ENCODE measurements at regions not wholly inside any gene's neighbourhood (a gene's known extent, or its start where the extent isn't known, plus 50 kb on each side); places are given as distances from the start of the nearest gene placed in this dataset.

DNA sequence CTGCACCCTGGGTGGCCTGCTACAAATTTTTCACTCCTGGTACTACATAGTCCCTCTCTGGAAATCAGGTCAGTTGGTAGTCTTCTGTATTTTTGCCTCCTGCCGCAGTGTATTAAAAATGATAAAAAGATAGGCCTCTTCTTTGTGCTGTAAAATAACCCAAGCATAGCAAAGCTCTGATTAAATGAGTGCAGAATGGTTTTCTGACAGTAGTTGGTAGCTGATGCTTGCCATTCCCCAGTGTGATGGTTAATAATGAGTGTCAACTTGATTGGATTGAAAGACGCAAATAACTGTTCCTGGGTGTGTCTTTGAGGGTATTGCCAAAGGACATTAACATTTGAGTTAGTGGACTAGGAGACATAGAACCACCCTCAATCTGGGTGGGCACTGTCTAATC, 264.4 kb upstream of the ZNF717 start:
- H3K4me3 ChIP-seq: no peak overlapping the region
- DNase-seq (ENCODE audit: extremely low read depth in 1 of 4, low spot score in 3 of 4): no peak
- H3K4me1 ChIP-seq (replicated peaks in 1 of 2; ENCODE audit: control insufficient read depth in 2 of 2, insufficient read depth in 2 of 2, low read length in 2 of 2): no peaks in the 10 kb centered on the region
- no peak overlapping the region for H3K9ac ChIP-seq (ENCODE audit: insufficient read depth in 1 of 2, low read depth in 2 of 2, low read length in 2 of 2)
- H2AFZ ChIP-seq (ENCODE audit: low read depth, low read length): no peak overlapping the region
- no peak overlapping the region for H3K27ac ChIP-seq (ENCODE audit: extremely low read depth, low read depth, low read length)
- H3K9me3 ChIP-seq (replicated peaks; ENCODE audit: control insufficient read depth, insufficient read depth, low read depth, low read length): no peaks in the 10 kb centered on the region
- no TSS peak for BruUV-seq (replicated peaks)
- ATAC-seq: no peak
- POLR2A ChIA-PET: no interaction called here
- in situ Hi-C loops (cut with MboI): no loop called here
- CTCF ChIA-PET (ENCODE audit: low intra/inter-chr PET ratio): no interaction called here
- intact Hi-C loops (cut with micrococcal nuclease): loop anchor here (5.0 kb wide), 1 partner anchor 327 kb away; no protein-coding TSS in a partner anchor
- no peak for FAIRE-seq
- H3K27me3 ChIP-seq (ENCODE audit: control insufficient read depth in 2 of 2, insufficient read depth in 2 of 2, low read length in 2 of 2): no peaks in the 10 kb centered on the region
- H3K79me2 ChIP-seq (ENCODE audit: control insufficient read depth, insufficient read depth, low read length): no peaks in the 10 kb centered on the region
- H3K4me2 ChIP-seq (ENCODE audit: insufficient read depth, low read length): no peak overlapping the region
- H3K36me3 ChIP-seq (ENCODE audit: control insufficient read depth, insufficient read depth, low read length): no peaks in the 10 kb centered on the region
- no peaks in the 10 kb centered on the region for H4K20me1 ChIP-seq (replicated peaks; ENCODE audit: control insufficient read depth, insufficient read depth, low read length)
- 0% methylated on average over 2 of the region's 2 CpGs for WGBS (ENCODE audit: insufficient coverage, low coverage, missing lambda C conversion rate)
- no peaks in the 10 kb centered on the region for H3K9me1 ChIP-seq (ENCODE audit: control insufficient read depth, insufficient read depth, low read length)
- TF ChIP-seq GATA2 (CRISPR knock-in tag; IDR thresholded peaks at IDR 0.05) (no peak), POU5F1 (IDR thresholded peaks at IDR 0.05; ENCODE audit: borderline replicate concordance, low read depth, low read length, partially characterized antibody) (no peak), NEUROD1 (IDR thresholded peaks at IDR 0.05; ENCODE audit: borderline replicate concordance, low read depth, low read length, partially characterized antibody) (no peak), RBFOX2 (IDR thresholded peaks at IDR 0.05; ENCODE audit: low read depth, low read length) (no peak), XRCC5 (IDR thresholded peaks at IDR 0.05; ENCODE audit: low read depth, low read length) (no peak), HEY1 (CRISPR knock-in tag; IDR thresholded peaks at IDR 0.05; ENCODE audit: borderline replicate concordance) (no peak), CEBPG (CRISPR knock-in tag; IDR thresholded peaks at IDR 0.05) (no peak), CEBPG (tag; conservative IDR thresholded peaks at IDR 0.05 in 1 of 2, IDR thresholded peaks at IDR 0.05 in 1 of 2) (no peak)
- TF ChIP-seq, protein P1, sequence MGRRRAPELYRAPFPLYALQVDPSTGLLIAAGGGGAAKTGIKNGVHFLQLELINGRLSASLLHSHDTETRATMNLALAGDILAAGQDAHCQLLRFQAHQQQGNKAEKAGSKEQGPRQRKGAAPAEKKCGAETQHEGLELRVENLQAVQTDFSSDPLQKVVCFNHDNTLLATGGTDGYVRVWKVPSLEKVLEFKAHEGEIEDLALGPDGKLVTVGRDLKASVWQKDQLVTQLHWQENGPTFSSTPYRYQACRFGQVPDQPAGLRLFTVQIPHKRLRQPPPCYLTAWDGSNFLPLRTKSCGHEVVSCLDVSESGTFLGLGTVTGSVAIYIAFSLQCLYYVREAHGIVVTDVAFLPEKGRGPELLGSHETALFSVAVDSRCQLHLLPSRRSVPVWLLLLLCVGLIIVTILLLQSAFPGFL (CRISPR knock-in tag; IDR thresholded peaks at IDR 0.05): no peak
- TF ChIP-seq, protein P2, sequence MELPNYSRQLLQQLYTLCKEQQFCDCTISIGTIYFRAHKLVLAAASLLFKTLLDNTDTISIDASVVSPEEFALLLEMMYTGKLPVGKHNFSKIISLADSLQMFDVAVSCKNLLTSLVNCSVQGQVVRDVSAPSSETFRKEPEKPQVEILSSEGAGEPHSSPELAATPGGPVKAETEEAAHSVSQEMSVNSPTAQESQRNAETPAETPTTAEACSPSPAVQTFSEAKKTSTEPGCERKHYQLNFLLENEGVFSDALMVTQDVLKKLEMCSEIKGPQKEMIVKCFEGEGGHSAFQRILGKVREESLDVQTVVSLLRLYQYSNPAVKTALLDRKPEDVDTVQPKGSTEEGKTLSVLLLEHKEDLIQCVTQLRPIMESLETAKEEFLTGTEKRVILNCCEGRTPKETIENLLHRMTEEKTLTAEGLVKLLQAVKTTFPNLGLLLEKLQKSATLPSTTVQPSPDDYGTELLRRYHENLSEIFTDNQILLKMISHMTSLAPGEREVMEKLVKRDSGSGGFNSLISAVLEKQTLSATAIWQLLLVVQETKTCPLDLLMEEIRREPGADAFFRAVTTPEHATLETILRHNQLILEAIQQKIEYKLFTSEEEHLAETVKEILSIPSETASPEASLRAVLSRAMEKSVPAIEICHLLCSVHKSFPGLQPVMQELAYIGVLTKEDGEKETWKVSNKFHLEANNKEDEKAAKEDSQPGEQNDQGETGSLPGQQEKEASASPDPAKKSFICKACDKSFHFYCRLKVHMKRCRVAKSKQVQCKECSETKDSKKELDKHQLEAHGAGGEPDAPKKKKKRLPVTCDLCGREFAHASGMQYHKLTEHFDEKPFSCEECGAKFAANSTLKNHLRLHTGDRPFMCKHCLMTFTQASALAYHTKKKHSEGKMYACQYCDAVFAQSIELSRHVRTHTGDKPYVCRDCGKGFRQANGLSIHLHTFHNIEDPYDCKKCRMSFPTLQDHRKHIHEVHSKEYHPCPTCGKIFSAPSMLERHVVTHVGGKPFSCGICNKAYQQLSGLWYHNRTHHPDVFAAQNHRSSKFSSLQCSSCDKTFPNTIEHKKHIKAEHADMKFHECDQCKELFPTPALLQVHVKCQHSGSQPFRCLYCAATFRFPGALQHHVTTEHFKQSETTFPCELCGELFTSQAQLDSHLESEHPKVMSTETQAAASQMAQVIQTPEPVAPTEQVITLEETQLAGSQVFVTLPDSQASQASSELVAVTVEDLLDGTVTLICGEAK (IDR thresholded peaks at IDR 0.05): no peak
- TF ChIP-seq, protein P2 (CRISPR knock-in tag; IDR thresholded peaks at IDR 0.05): no peak
- TF ChIP-seq, protein P3, sequence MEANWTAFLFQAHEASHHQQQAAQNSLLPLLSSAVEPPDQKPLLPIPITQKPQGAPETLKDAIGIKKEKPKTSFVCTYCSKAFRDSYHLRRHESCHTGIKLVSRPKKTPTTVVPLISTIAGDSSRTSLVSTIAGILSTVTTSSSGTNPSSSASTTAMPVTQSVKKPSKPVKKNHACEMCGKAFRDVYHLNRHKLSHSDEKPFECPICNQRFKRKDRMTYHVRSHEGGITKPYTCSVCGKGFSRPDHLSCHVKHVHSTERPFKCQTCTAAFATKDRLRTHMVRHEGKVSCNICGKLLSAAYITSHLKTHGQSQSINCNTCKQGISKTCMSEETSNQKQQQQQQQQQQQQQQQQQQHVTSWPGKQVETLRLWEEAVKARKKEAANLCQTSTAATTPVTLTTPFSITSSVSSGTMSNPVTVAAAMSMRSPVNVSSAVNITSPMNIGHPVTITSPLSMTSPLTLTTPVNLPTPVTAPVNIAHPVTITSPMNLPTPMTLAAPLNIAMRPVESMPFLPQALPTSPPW (CRISPR knock-in tag; IDR thresholded peaks at IDR 0.05): no peak

Data from K562 (cell line).